ENCODE measurements at regions not wholly inside any gene's neighbourhood (a gene's known extent, or its start where the extent isn't known, plus 50 kb on each side); places are given as distances from the start of the nearest gene placed in this dataset.
A peak's percentile ranks its signal among the peaks of the same experiment; 100 is the strongest.
"Not testable (repeated sequence)": the region's sequence is repeated elsewhere in the genome, so short reads cannot be mapped to it uniquely, and the experiment has no call there.

- peak; percentile 53 to 54 for DNase-seq (ENCODE audit: low read depth in 2 of 2)
Observed at GRCh38 chr18:22284581-22285360, 115.4 kb downstream of the GATA6 start.

GRCh38 chr18:22283855-22284254 lies 114.5 kb downstream of the GATA6 start:
- DNase-seq (ENCODE audit: low read depth in 2 of 2) = not testable (repeated sequence)

GRCh38 chr18:22283397-22283796 lies 114.0 kb downstream of the GATA6 start:
- DNase-seq (ENCODE audit: low read depth in 2 of 2) = peak in 1 of 2 donors; percentile 9

- no peak for DNase-seq (ENCODE audit: low read depth in 2 of 2)
Observed at GRCh38 chr18:22283116-22283395, 113.7 kb downstream of the GATA6 start.

GRCh38 chr18:22282311-22283115 lies 113.1 kb downstream of the GATA6 start:
- peak; percentile 91 to 95 for DNase-seq (ENCODE audit: low read depth in 2 of 2)

GRCh38 chr18:22280453-22280750 lies 111.0 kb downstream of the GATA6 start:
- no peak for DNase-seq (ENCODE audit: low read depth in 2 of 2)

- no peak for DNase-seq (ENCODE audit: low read depth in 2 of 2)
Observed at GRCh38 chr18:22279741-22280452, 110.5 kb downstream of the GATA6 start.

- no peak for DNase-seq (ENCODE audit: low read depth in 2 of 2)
Observed at GRCh38 chr18:22278798-22279197, 109.4 kb downstream of the GATA6 start.

GRCh38 chr18:22277758-22278157 lies 108.4 kb downstream of the GATA6 start:
- no peak for DNase-seq (ENCODE audit: low read depth in 2 of 2)

- DNase-seq (ENCODE audit: low read depth in 2 of 2) = peak; percentile 19 to 73
Observed at GRCh38 chr18:22276334-22276713, 106.9 kb downstream of the GATA6 start.

- DNase-seq (ENCODE audit: low read depth in 2 of 2) = peak; percentile 64 to 70
Observed at GRCh38 chr18:22275706-22276333, 106.4 kb downstream of the GATA6 start.

GRCh38 chr18:22273101-22274039 lies 104.0 kb downstream of the GATA6 start:
- no peak for DNase-seq (ENCODE audit: low read depth in 2 of 2)

- DNase-seq (ENCODE audit: low read depth in 2 of 2) = no peak
Observed at GRCh38 chr18:22272242-22272641, 102.9 kb downstream of the GATA6 start.

- DNase-seq (ENCODE audit: low read depth in 2 of 2) = no peak
Observed at GRCh38 chr18:22271030-22271429, 101.6 kb downstream of the GATA6 start.

GRCh38 chr18:22268641-22269128 lies 99.3 kb downstream of the GATA6 start:
- DNase-seq (ENCODE audit: low read depth in 2 of 2) = no peak

- DNase-seq (ENCODE audit: low read depth in 2 of 2) = no peak
Observed at GRCh38 chr18:22267697-22268096, 98.3 kb downstream of the GATA6 start.

GRCh38 chr18:22267225-22267624 lies 97.8 kb downstream of the GATA6 start:
- DNase-seq (ENCODE audit: low read depth in 2 of 2) = no peak

- no peak for DNase-seq (ENCODE audit: low read depth in 2 of 2)
Observed at GRCh38 chr18:22265838-22266237, 96.4 kb downstream of the GATA6 start.

GRCh38 chr18:22260208-22260820 lies 90.9 kb downstream of the GATA6 start:
- no peak for DNase-seq (ENCODE audit: low read depth in 2 of 2)

- no peak for DNase-seq (ENCODE audit: low read depth in 2 of 2)
Observed at GRCh38 chr18:22257022-22257543, 87.7 kb downstream of the GATA6 start.
